ENCODE measurements at regions not wholly inside any gene's neighbourhood (a gene's known extent, or its start where the extent isn't known, plus 50 kb on each side); places are given as distances from the start of the nearest gene placed in this dataset.

GRCh38 chr2:180461761-180462160 is 454.7 kb upstream of the CWC22 start:
- no peak overlapping the region for H3K27ac ChIP-seq (ENCODE audit: low read depth, low read length)
- no peak overlapping the region for H2AK5ac ChIP-seq (ENCODE audit: low read length)
- H3K36me3 ChIP-seq (ENCODE audit: control insufficient read depth, insufficient read depth, low read length) = no peaks in the 10 kb centered on the region
- no peak overlapping the region for H3K56ac ChIP-seq (ENCODE audit: low read length)
- no peak overlapping the region for H3K4me2 ChIP-seq (ENCODE audit: low read length)
- no peak overlapping the region for H3K4me3 ChIP-seq (ENCODE audit: low read length)
- WGBS (ENCODE audit: extremely low coverage, insufficient coverage, low lambda C conversion rate) = no CpG with 5 or more reads among the region's 3 CpGs
- H3K4me1 ChIP-seq (ENCODE audit: control insufficient read depth, low read depth, low read length) = no peaks in the 10 kb centered on the region
- H3K18ac ChIP-seq (ENCODE audit: low read length) = no peak overlapping the region
- H2BK5ac ChIP-seq (ENCODE audit: low read length) = no peak overlapping the region
- H3K23ac ChIP-seq (ENCODE audit: low read length) = no peak overlapping the region
- H3K9ac ChIP-seq (ENCODE audit: low read length) = no peak overlapping the region
- H3K27me3 ChIP-seq (ENCODE audit: insufficient read depth, low read length, poor library complexity) = no peaks in the 10 kb centered on the region
- no peaks in the 10 kb centered on the region for H3K79me2 ChIP-seq (ENCODE audit: control insufficient read depth, insufficient read depth, low read length)
- H3K4ac ChIP-seq (ENCODE audit: low read depth, low read length) = no peak overlapping the region
- H2BK15ac ChIP-seq (replicated peaks; ENCODE audit: low read depth) = no peak overlapping the region
- no peak for DNase-seq
- no peak overlapping the region for H4K8ac ChIP-seq (ENCODE audit: low read depth, low read length)
- no peak overlapping the region for H4K5ac ChIP-seq (ENCODE audit: low read length)
- no peaks in the 10 kb centered on the region for H3K79me1 ChIP-seq (ENCODE audit: low read length)
- H2BK120ac ChIP-seq (ENCODE audit: low read depth, low read length) = no peak overlapping the region

GRCh38 chr2:180456801-180457200 is 449.7 kb upstream of the CWC22 start:
- H3K4me2 ChIP-seq (ENCODE audit: low read length) = no peak overlapping the region

GRCh38 chr2:180450841-180451240 is 443.7 kb upstream of the CWC22 start:
- no peaks in the 10 kb centered on the region for H3K79me1 ChIP-seq (ENCODE audit: low read length)
- no peak overlapping the region for H3K23ac ChIP-seq (ENCODE audit: low read length)
- no peaks in the 10 kb centered on the region for H3K79me2 ChIP-seq (ENCODE audit: control insufficient read depth, insufficient read depth, low read length)
- H3K27ac ChIP-seq (ENCODE audit: low read depth, low read length) = no peak overlapping the region
- no peak overlapping the region for H3K56ac ChIP-seq (ENCODE audit: low read length)
- H4K8ac ChIP-seq (ENCODE audit: low read depth, low read length) = no peak overlapping the region
- no peak overlapping the region for H2AK5ac ChIP-seq (ENCODE audit: low read length)
- no peak overlapping the region for H3K9ac ChIP-seq (ENCODE audit: low read length)
- H3K18ac ChIP-seq (ENCODE audit: low read length) = no peak overlapping the region
- no peaks in the 10 kb centered on the region for H3K36me3 ChIP-seq (ENCODE audit: control insufficient read depth, insufficient read depth, low read length)
- H3K4ac ChIP-seq (ENCODE audit: low read depth, low read length) = no peak overlapping the region
- H3K4me3 ChIP-seq (ENCODE audit: low read length) = no peak overlapping the region
- H2BK15ac ChIP-seq (replicated peaks; ENCODE audit: low read depth) = no peak overlapping the region
- H2BK5ac ChIP-seq (ENCODE audit: low read length) = no peak overlapping the region
- H3K4me2 ChIP-seq (ENCODE audit: low read length) = no peak overlapping the region
- DNase-seq = no peak
- no peaks in the 10 kb centered on the region for H3K4me1 ChIP-seq (ENCODE audit: control insufficient read depth, low read depth, low read length)
- no peak overlapping the region for H4K5ac ChIP-seq (ENCODE audit: low read length)
- no peak overlapping the region for H2BK120ac ChIP-seq (ENCODE audit: low read depth, low read length)
- no peaks in the 10 kb centered on the region for H3K27me3 ChIP-seq (ENCODE audit: insufficient read depth, low read length, poor library complexity)

More at GRCh38 chr2:180456801-180457200, 449.7 kb upstream of the CWC22 start:
- no peak overlapping the region for H3K56ac ChIP-seq (ENCODE audit: low read length)
- H3K27me3 ChIP-seq (ENCODE audit: insufficient read depth, low read length, poor library complexity) = no peaks in the 10 kb centered on the region
- no peaks in the 10 kb centered on the region for H3K4me1 ChIP-seq (ENCODE audit: control insufficient read depth, low read depth, low read length)
- H2BK120ac ChIP-seq (ENCODE audit: low read depth, low read length) = no peak overlapping the region
- no peak overlapping the region for H3K23ac ChIP-seq (ENCODE audit: low read length)
- no peak overlapping the region for H3K4me3 ChIP-seq (ENCODE audit: low read length)
- no peak overlapping the region for H3K9ac ChIP-seq (ENCODE audit: low read length)
- WGBS (ENCODE audit: extremely low coverage, insufficient coverage, low lambda C conversion rate) = no CpG with 5 or more reads among the region's 3 CpGs
- no peak overlapping the region for H3K18ac ChIP-seq (ENCODE audit: low read length)
- no peak overlapping the region for H2BK15ac ChIP-seq (replicated peaks; ENCODE audit: low read depth)
- no peak overlapping the region for H3K4ac ChIP-seq (ENCODE audit: low read depth, low read length)
- H2AK5ac ChIP-seq (ENCODE audit: low read length) = no peak overlapping the region
- DNase-seq = no peak
- H3K79me2 ChIP-seq (ENCODE audit: control insufficient read depth, insufficient read depth, low read length) = no peaks in the 10 kb centered on the region
- no peak overlapping the region for H3K27ac ChIP-seq (ENCODE audit: low read depth, low read length)
- H4K8ac ChIP-seq (ENCODE audit: low read depth, low read length) = no peak overlapping the region
- H3K79me1 ChIP-seq (ENCODE audit: low read length) = no peaks in the 10 kb centered on the region
- no peak overlapping the region for H4K5ac ChIP-seq (ENCODE audit: low read length)
- no peaks in the 10 kb centered on the region for H3K36me3 ChIP-seq (ENCODE audit: control insufficient read depth, insufficient read depth, low read length)
- H2BK5ac ChIP-seq (ENCODE audit: low read length) = no peak overlapping the region

- Histone ChIP-seq H3K18ac (ENCODE audit: low read length) (no peak overlapping the region), H3K23ac (ENCODE audit: low read length) (no peak overlapping the region), H4K8ac (ENCODE audit: low read depth, low read length) (no peak overlapping the region), H3K4ac (ENCODE audit: low read depth, low read length) (no peak overlapping the region), H3K27ac (ENCODE audit: low read depth, low read length) (no peak overlapping the region), H2BK15ac (replicated peaks; ENCODE audit: low read depth) (no peak overlapping the region), H4K5ac (ENCODE audit: low read length) (no peak overlapping the region), H3K56ac (ENCODE audit: low read length) (no peak overlapping the region), H2BK5ac (ENCODE audit: low read length) (no peak overlapping the region), H3K79me1 (ENCODE audit: low read length) (no peaks in the 10 kb centered on the region), H3K27me3 (ENCODE audit: insufficient read depth, low read length, poor library complexity) (no peaks in the 10 kb centered on the region), H3K79me2 (ENCODE audit: control insufficient read depth, insufficient read depth, low read length) (no peaks in the 10 kb centered on the region), H3K4me2 (ENCODE audit: low read length) (no peak overlapping the region), H3K4me3 (ENCODE audit: low read length) (no peak overlapping the region), H3K4me1 (ENCODE audit: control insufficient read depth, low read depth, low read length) (no peaks in the 10 kb centered on the region), H3K36me3 (ENCODE audit: control insufficient read depth, insufficient read depth, low read length) (no peaks in the 10 kb centered on the region), H3K9ac (ENCODE audit: low read length) (no peak overlapping the region), H2AK5ac (ENCODE audit: low read length) (no peak overlapping the region), H2BK120ac (ENCODE audit: low read depth, low read length) (no peak overlapping the region)
- no peak for DNase-seq
- no CpG with 5 or more reads among the region's 3 CpGs for WGBS (ENCODE audit: extremely low coverage, insufficient coverage, low lambda C conversion rate)
These were observed 442.2 kb upstream of the CWC22 start for GRCh38 chr2:180449171-180449915.

GRCh38 chr2:180446492-180446891 is 439.4 kb upstream of the CWC22 start:
- H4K8ac ChIP-seq (ENCODE audit: low read depth, low read length) = no peak overlapping the region
- no peaks in the 10 kb centered on the region for H3K79me1 ChIP-seq (ENCODE audit: low read length)
- no peak overlapping the region for H3K9ac ChIP-seq (ENCODE audit: low read length)
- no peak overlapping the region for H2BK120ac ChIP-seq (ENCODE audit: low read depth, low read length)
- H3K36me3 ChIP-seq (ENCODE audit: control insufficient read depth, insufficient read depth, low read length) = no peaks in the 10 kb centered on the region
- H3K27me3 ChIP-seq (ENCODE audit: insufficient read depth, low read length, poor library complexity) = no peaks in the 10 kb centered on the region
- H3K4ac ChIP-seq (ENCODE audit: low read depth, low read length) = no peak overlapping the region
- no peaks in the 10 kb centered on the region for H3K79me2 ChIP-seq (ENCODE audit: control insufficient read depth, insufficient read depth, low read length)
- no peak overlapping the region for H2BK5ac ChIP-seq (ENCODE audit: low read length)
- H3K4me3 ChIP-seq (ENCODE audit: low read length) = no peak overlapping the region
- H3K27ac ChIP-seq (ENCODE audit: low read depth, low read length) = no peak overlapping the region
- DNase-seq = no peak
- H3K23ac ChIP-seq (ENCODE audit: low read length) = no peak overlapping the region
- no peaks in the 10 kb centered on the region for H3K4me1 ChIP-seq (ENCODE audit: control insufficient read depth, low read depth, low read length)
- no peak overlapping the region for H3K4me2 ChIP-seq (ENCODE audit: low read length)
- H3K56ac ChIP-seq (ENCODE audit: low read length) = no peak overlapping the region
- no peak overlapping the region for H3K18ac ChIP-seq (ENCODE audit: low read length)
- no peak overlapping the region for H4K5ac ChIP-seq (ENCODE audit: low read length)
- no peak overlapping the region for H2AK5ac ChIP-seq (ENCODE audit: low read length)
- WGBS (ENCODE audit: extremely low coverage, insufficient coverage, low lambda C conversion rate) = no CpG with 5 or more reads among the region's 6 CpGs
- no peak overlapping the region for H2BK15ac ChIP-seq (replicated peaks; ENCODE audit: low read depth)

GRCh38 chr2:180443888-180444287 is 436.8 kb upstream of the CWC22 start:
- no peak overlapping the region for H3K4me2 ChIP-seq (ENCODE audit: low read length)
- H3K18ac ChIP-seq (ENCODE audit: low read length) = no peak overlapping the region
- no peaks in the 10 kb centered on the region for H3K79me2 ChIP-seq (ENCODE audit: control insufficient read depth, insufficient read depth, low read length)
- H3K4ac ChIP-seq (ENCODE audit: low read depth, low read length) = no peak overlapping the region
- H4K5ac ChIP-seq (ENCODE audit: low read length) = no peak overlapping the region
- DNase-seq = no peak
- no peak overlapping the region for H3K9ac ChIP-seq (ENCODE audit: low read length)
- H3K27me3 ChIP-seq (ENCODE audit: insufficient read depth, low read length, poor library complexity) = no peaks in the 10 kb centered on the region
- H2BK5ac ChIP-seq (ENCODE audit: low read length) = no peak overlapping the region
- no peak overlapping the region for H2BK15ac ChIP-seq (replicated peaks; ENCODE audit: low read depth)
- no peaks in the 10 kb centered on the region for H3K4me1 ChIP-seq (ENCODE audit: control insufficient read depth, low read depth, low read length)
- no peaks in the 10 kb centered on the region for H3K79me1 ChIP-seq (ENCODE audit: low read length)
- no CpG with 5 or more reads among the region's 1 CpG for WGBS (ENCODE audit: extremely low coverage, insufficient coverage, low lambda C conversion rate)
- no peak overlapping the region for H3K23ac ChIP-seq (ENCODE audit: low read length)
- H4K8ac ChIP-seq (ENCODE audit: low read depth, low read length) = no peak overlapping the region
- H2BK120ac ChIP-seq (ENCODE audit: low read depth, low read length) = no peak overlapping the region
- no peak overlapping the region for H3K4me3 ChIP-seq (ENCODE audit: low read length)
- H3K36me3 ChIP-seq (ENCODE audit: control insufficient read depth, insufficient read depth, low read length) = no peaks in the 10 kb centered on the region
- no peak overlapping the region for H2AK5ac ChIP-seq (ENCODE audit: low read length)
- H3K56ac ChIP-seq (ENCODE audit: low read length) = no peak overlapping the region
- no peak overlapping the region for H3K27ac ChIP-seq (ENCODE audit: low read depth, low read length)

All from mesendoderm (in vitro differentiated cells).